Esophagus squamous epithelium (tissue), 4 donors: ENCODE measurements at regions not wholly inside any gene's neighbourhood (a gene's known extent, or its start where the extent isn't known, plus 50 kb on each side); places are given as distances from the start of the nearest gene placed in this dataset.

ENCODE experiments used
- CTCF ChIP-seq, 6 experiments: fragments of 450-650 bp in 4 of 6; fragments of 200-600 bp in 2 of 6; sonication (generic) in 2 of 6; IDR thresholded peaks; one replicate each; pipeline ENCODE4 v1.5.1; 2016 to 2019; ENCODE audit warnings: antibody characterized with exemption in 6 of 6, mild to moderate bottlenecking in 4 of 6, moderate library complexity in 4 of 6
- POLR2A ChIP-seq, 4 donors: fragments of 450-650 bp; IDR thresholded peaks; one replicate each; pipeline ENCODE4 v1.6.1; 2017; ENCODE audit warnings: antibody characterized with exemption in 4 of 4, mild to moderate bottlenecking in 4 of 4, moderate library complexity in 3 of 4

DNA sequence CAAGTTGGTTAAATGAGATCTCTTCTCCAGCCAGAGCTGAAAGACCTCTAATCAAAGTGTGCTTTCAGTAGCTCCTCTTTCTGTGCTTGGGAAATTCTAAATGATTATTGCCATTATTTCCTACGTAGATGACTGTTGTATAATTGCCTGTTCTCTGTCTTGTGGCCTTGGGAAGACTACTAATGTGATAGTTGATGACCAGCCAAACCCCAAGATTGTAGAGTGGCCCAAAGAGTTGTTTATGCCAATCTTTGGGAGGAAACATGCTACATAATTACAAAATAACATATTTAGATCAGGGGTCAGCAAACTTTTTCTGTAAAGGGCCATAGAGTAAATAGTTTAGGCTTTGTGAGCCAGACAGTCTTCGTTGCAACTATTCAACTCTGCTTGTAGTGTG lies 135.1 kb upstream of the DIO2 start:
- TF ChIP-seq CTCF (IDR thresholded peaks at IDR 0.05) (no peak), POLR2A (IDR thresholded peaks at IDR 0.05) (no peak)
